GM23338 (cell line): ENCODE measurements at regions not wholly inside any gene's neighbourhood (a gene's known extent, or its start where the extent isn't known, plus 50 kb on each side); places are given as distances from the start of the nearest gene placed in this dataset.

Experiments used
- ATAC-seq: fragments of 200-7000 bp; cut with Tn5 transposase; 3 replicates; pipeline ENCODE4 v1.9.1; 2020
- DNase-seq: peaks from one replicate; pipeline ENCODE4 v3.0.0-alpha.2; 2015; ENCODE audit warnings: low spot score
- H2AFZ ChIP-seq: fragments of 200-600 bp; sonication (generic); 2 replicates; pipeline ENCODE4 v1.8.0; 2016; ENCODE audit warnings: antibody characterized with exemption, mild to moderate bottlenecking, moderate library complexity
- H3F3A ChIP-seq: fragments of 200-600 bp; sonication (generic); replicated peaks from 2 replicates; pipeline ENCODE4 v1.8.0; 2017; ENCODE audit warnings: antibody characterized with exemption, mixed run types, low read depth
- H3K27ac ChIP-seq: fragments of 200-600 bp; sonication (generic); 2 replicates; pipeline ENCODE4 v1.6.1; 2016; ENCODE audit warnings: low read depth
- H3K27me3 ChIP-seq: fragments of 200-600 bp; sonication (generic); 2 replicates; pipeline ENCODE4 v1.8.0; 2016; ENCODE audit warnings: mild to moderate bottlenecking, mixed run types, moderate library complexity; ENCODE audit not compliant: insufficient read depth
- H3K36me3 ChIP-seq: fragments of 200-600 bp; sonication (generic); 2 replicates; pipeline ENCODE4 v1.8.0; 2016; ENCODE audit warnings: mild to moderate bottlenecking; ENCODE audit not compliant: insufficient read depth
- H3K4me1 ChIP-seq: fragments of 200-600 bp; sonication (generic); 2 replicates; pipeline ENCODE4 v1.8.0; 2016; ENCODE audit warnings: mild to moderate bottlenecking, moderate library complexity; ENCODE audit not compliant: insufficient read depth
- H3K4me2 ChIP-seq: fragments of 200-600 bp; sonication (generic); 2 replicates; pipeline ENCODE4 v1.7.1; 2017; ENCODE audit warnings: mixed run types
- H3K4me3 ChIP-seq: fragments of 200-600 bp; sonication (generic); 2 replicates; pipeline ENCODE4 v1.6.1; 2016; ENCODE audit warnings: mixed run types
- H3K79me2 ChIP-seq: fragments of 200-600 bp; sonication (generic); replicated peaks from 2 replicates; pipeline ENCODE4 v1.8.0; 2017; ENCODE audit warnings: mild to moderate bottlenecking; ENCODE audit not compliant: insufficient read depth
- H3K9me2 ChIP-seq: fragments of 200-600 bp; sonication (generic); 2 replicates; pipeline ENCODE4 v1.8.0; 2017; ENCODE audit not compliant: insufficient read depth
- H4K20me1 ChIP-seq: fragments of 200-600 bp; sonication (generic); replicated peaks from 2 replicates; pipeline ENCODE4 v1.8.0; 2017; ENCODE audit warnings: mild to moderate bottlenecking; ENCODE audit not compliant: insufficient read depth
- H3K27ac Mint-ChIP-seq: 2 replicates; pipeline ENCODE4 v1.8.0; 2020; ENCODE audit warnings: inconsistent platforms, mild to moderate bottlenecking, moderate library complexity, mixed read lengths
- H3K27me3 Mint-ChIP-seq: 3 replicates; pipeline ENCODE4 v1.8.0; 2022; ENCODE audit warnings: low read depth, mild to moderate bottlenecking, moderate library complexity, mixed read lengths, inconsistent platforms; ENCODE audit not compliant: insufficient read depth, poor library complexity
- H3K36me3 Mint-ChIP-seq: 3 replicates; pipeline ENCODE4 v1.8.0; 2021; ENCODE audit warnings: low read depth, mild to moderate bottlenecking, inconsistent platforms, moderate library complexity, mixed read lengths
- H3K4me1 Mint-ChIP-seq: 3 replicates; pipeline ENCODE4 v1.8.0; 2020; ENCODE audit warnings: mild to moderate bottlenecking, inconsistent platforms, mixed read lengths
- H3K4me3 Mint-ChIP-seq: 3 replicates; pipeline ENCODE4 v1.8.0; 2021; ENCODE audit warnings: moderate library complexity, mild to moderate bottlenecking, inconsistent platforms, mixed read lengths
- H3K9me3 Mint-ChIP-seq: 3 replicates; pipeline ENCODE4 v1.8.0; 2020; ENCODE audit warnings: moderate library complexity, mild to moderate bottlenecking, inconsistent platforms, mixed read lengths
- CREB1 ChIP-seq: fragments of 250-450 bp; sonication (Bioruptor Pico); IDR thresholded peaks from 2 replicates; pipeline ENCODE4 v1.5.0; 2020; ENCODE audit warnings: low read depth, mild to moderate bottlenecking, moderate library complexity
- CTCF ChIP-seq, 2 experiments: fragments of 200-600 bp in 1 of 2; sonication (generic) in 1 of 2; conservative IDR thresholded peaks; 2 replicates each; pipeline versions ENCODE4 v1.5.1 to v1.6.1; 2016 to 2017; ENCODE audit warnings: antibody characterized with exemption in 2 of 2, low read depth in 2 of 2, mild to moderate bottlenecking in 2 of 2, moderate library complexity in 1 of 2
- ETS1 ChIP-seq: IDR thresholded peaks from 2 replicates; pipeline ENCODE4 v1.6.1; 2016; ENCODE audit warnings: antibody characterized with exemption
- EZH2phosphoT487 ChIP-seq: fragments of 200-600 bp; sonication (generic); IDR thresholded peaks from one replicate; pipeline ENCODE4 v1.8.1; 2018; ENCODE audit warnings: antibody characterized with exemption; ENCODE audit not compliant: unreplicated experiment
- NANOG ChIP-seq: IDR thresholded peaks from 2 replicates; pipeline ENCODE4 v1.6.1; 2016; ENCODE audit warnings: antibody characterized with exemption, borderline replicate concordance
- STAT1 ChIP-seq: IDR thresholded peaks from one replicate; pipeline ENCODE4 v1.6.1; 2016; ENCODE audit warnings: antibody characterized with exemption; ENCODE audit not compliant: unreplicated experiment
- ZNF331 ChIP-seq: fragments of 250-450 bp; sonication (Bioruptor Pico); IDR thresholded peaks from 2 replicates; pipeline ENCODE4 v1.5.0; 2020; ENCODE audit warnings: low read depth, mild to moderate bottlenecking, moderate library complexity
- TF ChIP-seq, protein P1 (sequence below): fragments of 250-450 bp; sonication (Bioruptor Pico); IDR thresholded peaks from 2 replicates; pipeline ENCODE4 v1.5.0; 2020; ENCODE audit warnings: mild to moderate bottlenecking, moderate library complexity

- TF ChIP-seq, protein P1, sequence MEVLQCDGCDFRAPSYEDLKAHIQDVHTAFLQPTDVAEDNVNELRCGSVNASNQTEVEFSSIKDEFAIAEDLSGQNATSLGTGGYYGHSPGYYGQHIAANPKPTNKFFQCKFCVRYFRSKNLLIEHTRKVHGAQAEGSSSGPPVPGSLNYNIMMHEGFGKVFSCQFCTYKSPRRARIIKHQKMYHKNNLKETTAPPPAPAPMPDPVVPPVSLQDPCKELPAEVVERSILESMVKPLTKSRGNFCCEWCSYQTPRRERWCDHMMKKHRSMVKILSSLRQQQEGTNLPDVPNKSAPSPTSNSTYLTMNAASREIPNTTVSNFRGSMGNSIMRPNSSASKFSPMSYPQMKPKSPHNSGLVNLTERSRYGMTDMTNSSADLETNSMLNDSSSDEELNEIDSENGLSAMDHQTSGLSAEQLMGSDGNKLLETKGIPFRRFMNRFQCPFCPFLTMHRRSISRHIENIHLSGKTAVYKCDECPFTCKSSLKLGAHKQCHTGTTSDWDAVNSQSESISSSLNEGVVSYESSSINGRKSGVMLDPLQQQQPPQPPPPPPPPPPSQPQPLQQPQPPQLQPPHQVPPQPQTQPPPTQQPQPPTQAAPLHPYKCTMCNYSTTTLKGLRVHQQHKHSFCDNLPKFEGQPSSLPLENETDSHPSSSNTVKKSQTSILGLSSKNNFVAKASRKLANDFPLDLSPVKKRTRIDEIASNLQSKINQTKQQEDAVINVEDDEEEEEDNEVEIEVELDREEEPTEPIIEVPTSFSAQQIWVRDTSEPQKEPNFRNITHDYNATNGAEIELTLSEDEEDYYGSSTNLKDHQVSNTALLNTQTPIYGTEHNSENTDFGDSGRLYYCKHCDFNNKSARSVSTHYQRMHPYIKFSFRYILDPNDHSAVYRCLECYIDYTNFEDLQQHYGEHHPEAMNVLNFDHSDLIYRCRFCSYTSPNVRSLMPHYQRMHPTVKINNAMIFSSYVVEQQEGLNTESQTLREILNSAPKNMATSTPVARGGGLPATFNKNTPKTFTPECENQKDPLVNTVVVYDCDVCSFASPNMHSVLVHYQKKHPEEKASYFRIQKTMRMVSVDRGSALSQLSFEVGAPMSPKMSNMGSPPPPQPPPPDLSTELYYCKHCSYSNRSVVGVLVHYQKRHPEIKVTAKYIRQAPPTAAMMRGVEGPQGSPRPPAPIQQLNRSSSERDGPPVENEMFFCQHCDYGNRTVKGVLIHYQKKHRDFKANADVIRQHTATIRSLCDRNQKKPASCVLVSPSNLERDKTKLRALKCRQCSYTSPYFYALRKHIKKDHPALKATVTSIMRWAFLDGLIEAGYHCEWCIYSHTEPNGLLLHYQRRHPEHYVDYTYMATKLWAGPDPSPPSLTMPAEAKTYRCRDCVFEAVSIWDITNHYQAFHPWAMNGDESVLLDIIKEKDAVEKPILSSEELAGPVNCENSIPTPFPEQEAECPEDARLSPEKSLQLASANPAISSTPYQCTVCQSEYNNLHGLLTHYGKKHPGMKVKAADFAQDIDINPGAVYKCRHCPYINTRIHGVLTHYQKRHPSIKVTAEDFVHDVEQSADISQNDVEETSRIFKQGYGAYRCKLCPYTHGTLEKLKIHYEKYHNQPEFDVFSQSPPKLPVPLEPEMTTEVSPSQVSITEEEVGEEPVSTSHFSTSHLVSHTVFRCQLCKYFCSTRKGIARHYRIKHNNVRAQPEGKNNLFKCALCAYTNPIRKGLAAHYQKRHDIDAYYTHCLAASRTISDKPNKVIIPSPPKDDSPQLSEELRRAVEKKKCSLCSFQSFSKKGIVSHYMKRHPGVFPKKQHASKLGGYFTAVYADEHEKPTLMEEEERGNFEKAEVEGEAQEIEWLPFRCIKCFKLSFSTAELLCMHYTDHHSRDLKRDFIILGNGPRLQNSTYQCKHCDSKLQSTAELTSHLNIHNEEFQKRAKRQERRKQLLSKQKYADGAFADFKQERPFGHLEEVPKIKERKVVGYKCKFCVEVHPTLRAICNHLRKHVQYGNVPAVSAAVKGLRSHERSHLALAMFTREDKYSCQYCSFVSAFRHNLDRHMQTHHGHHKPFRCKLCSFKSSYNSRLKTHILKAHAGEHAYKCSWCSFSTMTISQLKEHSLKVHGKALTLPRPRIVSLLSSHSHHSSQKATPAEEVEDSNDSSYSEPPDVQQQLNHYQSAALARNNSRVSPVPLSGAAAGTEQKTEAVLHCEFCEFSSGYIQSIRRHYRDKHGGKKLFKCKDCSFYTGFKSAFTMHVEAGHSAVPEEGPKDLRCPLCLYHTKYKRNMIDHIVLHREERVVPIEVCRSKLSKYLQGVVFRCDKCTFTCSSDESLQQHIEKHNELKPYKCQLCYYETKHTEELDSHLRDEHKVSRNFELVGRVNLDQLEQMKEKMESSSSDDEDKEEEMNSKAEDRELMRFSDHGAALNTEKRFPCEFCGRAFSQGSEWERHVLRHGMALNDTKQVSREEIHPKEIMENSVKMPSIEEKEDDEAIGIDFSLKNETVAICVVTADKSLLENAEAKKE (CRISPR knock-in tag): no peak
- TF ChIP-seq CREB1 (CRISPR knock-in tag): no peak
- no peak for TF ChIP-seq CTCF (conservative IDR thresholded peaks at IDR 0.05; ENCODE audit: low read depth in 2 of 2)
- TF ChIP-seq ZNF331 (CRISPR knock-in tag): no peak
- TF ChIP-seq EZH2phosphoT487: no peak
- no peak for TF ChIP-seq ETS1
Observed at GRCh38 chr4:125838924-125839323, 524.2 kb downstream of the FAT4 start (continued).

DNA sequence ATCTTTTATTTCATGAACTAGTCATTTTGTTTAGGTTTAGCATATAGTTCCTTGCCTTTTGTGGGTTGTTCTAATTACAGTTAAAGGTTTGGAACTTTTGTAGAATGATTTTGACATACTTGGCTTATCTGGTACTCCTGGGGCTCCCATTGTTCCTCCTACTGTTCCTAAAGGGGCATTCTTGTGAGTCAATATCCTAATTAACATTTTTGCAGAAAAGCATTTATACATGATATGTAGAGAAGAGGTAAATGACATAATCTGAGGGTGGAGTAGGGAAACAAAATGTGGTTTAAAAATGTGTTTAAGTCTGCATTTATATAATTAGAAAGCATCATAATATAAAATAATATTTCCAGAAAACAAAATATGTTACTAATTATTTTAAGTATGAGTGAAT is 529.2 kb downstream of the FAT4 start:
- Histone ChIP-seq H3K4me2 (no peak overlapping the region), H3K9me2 (no peaks in the 10 kb centered on the region), H3K4me3 (no peak overlapping the region), H3F3A (no peaks in the 10 kb centered on the region), H4K20me1 (no peaks in the 10 kb centered on the region), H3K36me3 (no peaks in the 10 kb centered on the region), H3K27ac (no peak overlapping the region), H3K79me2 (no peaks in the 10 kb centered on the region), H3K27me3 (no peaks in the 10 kb centered on the region), H2AFZ (no peak overlapping the region), H3K4me1 (no peaks in the 10 kb centered on the region)
- Mint-ChIP-seq H3K27me3 (no peaks in the 10 kb centered on the region), H3K27ac (no peak overlapping the region), H3K9me3 (no peaks in the 10 kb centered on the region), H3K4me1 (no peaks in the 10 kb centered on the region), H3K4me3 (no peak overlapping the region), H3K36me3 (no peaks in the 10 kb centered on the region)
- no peak for TF ChIP-seq STAT1
- no peak for TF ChIP-seq CTCF (conservative IDR thresholded peaks at IDR 0.05; ENCODE audit: low read depth in 2 of 2)
- TF ChIP-seq ZNF331 (CRISPR knock-in tag): no peak
- TF ChIP-seq NANOG: no peak
- TF ChIP-seq ETS1: no peak
- ATAC-seq (no peak), DNase-seq (no peak)
